ENCODE measurements at regions not wholly inside any gene's neighbourhood (a gene's known extent, or its start where the extent isn't known, plus 50 kb on each side); places are given as distances from the start of the nearest gene placed in this dataset.
A peak's percentile ranks its signal among the peaks of the same experiment; 100 is the strongest.
"Not testable (repeated sequence)": the region's sequence is repeated elsewhere in the genome, so short reads cannot be mapped to it uniquely, and the experiment has no call there.

- DNase-seq = peak in 1 of 2 experiments; percentile 63
Observed at GRCh38 chr14:99995700-99996356, 69.4 kb upstream of the EVL start.

GRCh38 chr14:99996951-99997571 lies 68.2 kb upstream of the EVL start:
- no peak for DNase-seq

DNA sequence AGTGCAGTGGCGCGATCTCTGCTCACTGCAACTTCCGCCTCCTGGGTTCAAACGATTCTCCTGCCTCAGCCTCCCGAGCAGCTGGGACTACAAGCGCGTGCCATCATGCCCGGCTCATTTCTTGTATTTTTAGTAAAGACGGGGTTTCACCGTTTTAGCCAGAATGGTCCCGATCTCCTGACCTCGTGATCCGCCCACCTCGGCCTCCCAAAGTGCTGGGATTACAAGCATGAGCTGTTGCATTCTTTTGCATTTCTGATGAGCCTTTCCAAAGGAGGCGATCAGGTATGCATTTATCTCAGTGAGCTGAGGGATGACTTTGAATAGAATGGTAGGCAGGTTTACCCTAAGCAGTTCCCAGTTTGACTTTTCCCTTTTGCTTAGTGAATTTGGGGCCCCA lies 64.8 kb upstream of the EVL start:
- DNase-seq = not testable (repeated sequence)

DNA sequence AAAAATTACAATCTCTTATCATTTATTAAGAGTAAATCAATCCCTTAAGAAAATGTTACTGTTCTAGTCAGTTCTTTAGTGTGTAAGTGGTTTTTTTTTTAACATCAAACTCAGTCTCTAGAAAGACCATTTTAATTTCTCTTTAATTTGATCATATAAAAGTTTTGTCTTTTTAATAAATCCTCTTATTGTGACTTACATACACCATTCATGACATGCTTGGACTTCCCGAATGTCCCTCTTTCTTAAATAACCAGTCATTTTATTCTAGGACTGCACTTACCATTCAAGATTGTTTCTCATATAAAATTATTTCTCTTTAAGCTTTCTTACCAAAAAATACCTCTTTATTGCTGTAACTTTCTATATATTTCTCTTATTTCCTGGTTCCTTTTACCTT lies 60.8 kb upstream of the EVL start:
- no peak for DNase-seq

DNA sequence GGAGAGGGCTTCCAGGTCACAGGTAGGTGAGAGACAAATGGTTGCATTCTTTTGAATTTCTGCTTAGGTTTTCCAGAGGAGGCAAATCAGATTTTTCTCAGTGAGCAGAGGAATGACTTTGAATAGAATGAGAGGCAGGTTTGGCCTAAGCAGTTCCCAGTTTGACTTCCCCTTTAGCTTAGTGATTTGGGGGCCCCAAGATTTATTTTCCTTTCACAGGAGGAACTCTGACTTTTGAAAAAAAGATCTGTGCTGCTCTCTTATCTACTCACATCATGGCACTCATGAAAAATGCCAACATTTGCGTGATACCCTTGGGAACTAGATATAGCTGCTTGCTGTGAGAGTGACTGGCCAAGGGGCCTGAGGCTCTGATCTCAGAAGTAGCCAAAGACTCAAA lies 58.0 kb upstream of the EVL start:
- DNase-seq = no peak

DNA sequence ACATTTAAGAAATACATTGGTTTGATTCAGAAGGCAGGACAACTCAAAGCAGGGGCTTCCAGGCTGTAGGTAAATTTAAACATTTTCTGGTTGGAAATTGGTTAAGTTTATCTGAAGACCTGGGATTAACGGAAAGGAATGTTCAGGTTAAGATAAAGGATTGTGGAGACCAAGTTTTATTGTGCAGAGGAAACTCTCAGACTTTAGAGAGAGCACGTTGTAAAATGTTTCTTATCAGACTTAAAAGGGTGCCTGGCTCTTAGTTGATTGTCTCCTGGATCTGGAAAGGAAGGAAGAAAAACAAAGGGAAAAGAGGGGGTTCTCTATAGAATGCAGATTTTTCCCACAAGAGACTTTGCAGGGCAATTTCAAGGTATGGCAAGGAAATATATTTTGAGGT lies 55.4 kb upstream of the EVL start:
- DNase-seq = not testable (repeated sequence)

DNA sequence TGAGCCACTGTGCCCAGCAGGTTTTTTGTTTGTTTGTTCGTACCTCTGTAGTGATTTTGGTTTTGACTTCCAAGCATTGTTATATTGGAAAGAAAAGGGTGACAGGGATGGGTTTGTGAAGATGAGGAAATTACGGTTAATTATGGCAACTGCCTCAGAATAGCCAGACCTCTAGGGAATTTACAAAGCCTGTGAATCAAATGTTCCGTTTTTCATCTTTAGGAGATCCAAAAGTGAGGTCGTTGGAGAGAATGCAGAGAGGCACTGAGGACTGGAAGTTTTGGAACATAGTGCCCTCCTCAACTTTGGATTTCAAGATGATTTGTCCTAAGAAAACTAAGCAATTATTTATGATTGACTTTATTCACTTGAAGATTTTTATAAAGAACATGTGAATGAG lies 54.5 kb upstream of the EVL start:
- no peak for DNase-seq

- DNase-seq = no peak
Observed at GRCh38 chr14:100011628-100012325, 53.4 kb upstream of the EVL start.

GRCh38 chr14:100012478-100013327 lies 52.5 kb upstream of the EVL start:
- DNase-seq = no peak

GRCh38 chr14:100015251-100015655 lies 50.0 kb upstream of the EVL start:
- no peak for DNase-seq

Measured in SW 1271 (cell line).